Activated naive CD8-positive, alpha-beta T cell treated with anti-CD3 and anti-CD28 coated beads, Interleukin-2, amount 50 U/mL, for 24 hours (primary cell): ENCODE measurements at regions not wholly inside any gene's neighbourhood (a gene's known extent, or its start where the extent isn't known, plus 50 kb on each side); places are given as distances from the start of the nearest gene placed in this dataset.
"Not testable (repeated sequence)": the region's sequence is repeated elsewhere in the genome, so short reads cannot be mapped to it uniquely, and the experiment has no call there.

Source experiments
- ATAC-seq: fragments of 150-1000 bp; cut with Tn5 transposase; one replicate; pipeline ENCODE4 v1.10.0; 2021
- DNase-seq: peaks from one replicate; pipeline ENCODE4 v3.0.0; 2021
- H3K27ac Mint-ChIP-seq: one replicate; pipeline ENCODE4 v1.8.0; 2021; ENCODE audit warnings: mild to moderate bottlenecking, mixed read lengths
- H3K27me3 Mint-ChIP-seq: one replicate; pipeline ENCODE4 v1.8.0; 2021; ENCODE audit warnings: mixed read lengths
- H3K36me3 Mint-ChIP-seq: one replicate; pipeline ENCODE4 v1.8.0; 2021; ENCODE audit warnings: low read depth, mixed read lengths
- H3K4me1 Mint-ChIP-seq: one replicate; pipeline ENCODE4 v1.8.0; 2021; ENCODE audit warnings: mixed read lengths
- H3K4me3 Mint-ChIP-seq: one replicate; pipeline ENCODE4 v1.8.0; 2021; ENCODE audit warnings: mild to moderate bottlenecking, moderate library complexity, mixed read lengths
- H3K9me3 Mint-ChIP-seq: one replicate; pipeline ENCODE4 v1.8.0; 2021; ENCODE audit warnings: mixed read lengths

DNA sequence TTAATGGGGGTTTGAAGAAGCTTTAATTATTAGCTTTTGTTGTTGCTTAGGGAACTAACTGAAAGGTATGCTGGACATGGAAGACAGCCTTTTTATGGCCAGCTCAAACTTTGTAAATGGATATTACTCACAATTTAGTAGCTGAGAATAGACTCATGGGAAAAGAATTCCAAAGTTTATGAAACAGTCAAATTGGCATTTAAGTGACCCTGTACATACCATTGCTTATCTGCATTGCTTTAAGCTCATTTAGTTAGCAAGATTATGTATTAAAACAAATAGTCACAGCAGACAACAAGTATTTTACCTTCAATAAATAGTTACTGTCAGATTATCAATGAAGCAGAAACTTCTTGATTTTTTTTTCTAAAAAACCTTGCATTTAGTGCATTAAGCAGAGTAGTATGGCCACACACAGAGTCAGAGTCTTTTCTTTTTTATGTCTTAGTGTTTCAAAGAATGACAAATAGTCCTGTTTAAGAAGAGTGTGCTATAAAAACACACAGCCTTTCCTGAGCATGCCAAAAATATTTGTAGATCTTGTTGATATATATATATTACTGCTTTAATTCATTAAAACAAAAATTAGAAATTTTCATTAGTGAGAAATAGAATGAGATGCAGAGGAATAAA, 102.2 kb downstream of the TTC6 start:
- Mint-ChIP-seq H3K36me3 (no peaks in the 10 kb centered on the region), H3K9me3 (peaks cover 10% of the 10 kb centered on the region), H3K27me3 (no peaks in the 10 kb centered on the region), H3K27ac (no peak overlapping the region), H3K4me3 (no peak overlapping the region), H3K4me1 (no peaks in the 10 kb centered on the region)
- ATAC-seq (no peak), DNase-seq (no peak)

- ATAC-seq (no peak), DNase-seq (no peak)
- no peaks in the 10 kb centered on the region for H3K36me3 Mint-ChIP-seq
- H3K27me3 Mint-ChIP-seq = no peaks in the 10 kb centered on the region
- peaks cover 2% of the 10 kb centered on the region for H3K9me3 Mint-ChIP-seq
- H3K4me1 Mint-ChIP-seq = no peaks in the 10 kb centered on the region
- H3K27ac Mint-ChIP-seq = no peak overlapping the region
- no peak overlapping the region for H3K4me3 Mint-ChIP-seq
These were observed 103.7 kb downstream of the TTC6 start for GRCh38 chr14:37698840-37699777.

- no peak overlapping the region for H3K27ac Mint-ChIP-seq
- no peaks in the 10 kb centered on the region for H3K36me3 Mint-ChIP-seq
- H3K4me1 Mint-ChIP-seq = no peaks in the 10 kb centered on the region
These were observed 112.3 kb downstream of the TTC6 start for GRCh38 chr14:37707716-37708115.

GRCh38 chr14:37708481-37708880, 113.1 kb downstream of the TTC6 start:
- no peaks in the 10 kb centered on the region for H3K36me3 Mint-ChIP-seq
- H3K4me3 Mint-ChIP-seq = no peak overlapping the region
- H3K4me1 Mint-ChIP-seq = no peaks in the 10 kb centered on the region
- H3K27ac Mint-ChIP-seq = no peak overlapping the region
- DNase-seq (no peak), ATAC-seq (no peak)
- no peaks in the 10 kb centered on the region for H3K27me3 Mint-ChIP-seq
- no peaks in the 10 kb centered on the region for H3K9me3 Mint-ChIP-seq

More at GRCh38 chr14:37707716-37708115, 112.3 kb downstream of the TTC6 start:
- Mint-ChIP-seq H3K4me3 (no peak overlapping the region), H3K9me3 (no peaks in the 10 kb centered on the region), H3K27me3 (no peaks in the 10 kb centered on the region)
- ATAC-seq (no peak), DNase-seq (no peak)

DNA sequence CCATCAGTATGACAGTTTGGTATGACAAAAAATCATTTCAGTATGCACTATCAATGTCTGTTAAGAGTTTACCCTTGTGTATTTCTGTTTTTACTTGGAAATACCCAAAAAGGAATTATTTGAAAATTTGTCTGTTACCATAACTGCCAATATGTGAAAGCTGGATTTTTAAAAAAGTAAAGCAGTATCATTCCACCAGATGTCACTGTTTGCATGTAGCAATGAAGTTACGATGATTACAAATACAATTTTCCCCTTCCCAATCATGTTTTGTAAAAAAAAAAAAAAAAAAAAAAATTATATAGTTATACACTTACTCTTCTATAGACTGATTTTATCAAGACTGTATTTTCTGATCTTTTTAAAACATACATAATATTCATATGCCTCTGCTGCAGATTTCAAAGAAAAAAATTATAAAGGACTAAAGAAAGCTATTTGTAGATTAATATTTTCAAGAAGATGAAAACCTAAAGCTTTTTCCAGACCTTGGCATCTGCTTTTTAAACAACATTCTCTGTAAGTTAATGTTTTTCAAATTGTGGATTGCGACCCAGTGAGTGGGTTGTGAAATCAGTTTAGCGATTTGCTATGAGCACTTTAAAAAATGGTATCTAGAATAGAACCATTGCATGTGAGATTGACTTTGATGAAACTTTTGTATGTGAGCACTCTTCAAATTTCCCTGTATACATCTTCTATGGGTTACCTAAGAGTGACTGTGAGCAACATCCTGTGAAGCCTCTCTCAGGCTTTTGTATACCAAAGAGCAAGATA, 114.2 kb downstream of the TTC6 start:
- H3K4me1 Mint-ChIP-seq = no peaks in the 10 kb centered on the region
- H3K36me3 Mint-ChIP-seq = no peaks in the 10 kb centered on the region
- H3K9me3 Mint-ChIP-seq = no peaks in the 10 kb centered on the region
- no peak overlapping the region for H3K27ac Mint-ChIP-seq
- H3K4me3 Mint-ChIP-seq = no peak overlapping the region
- ATAC-seq = no peak
- no peaks in the 10 kb centered on the region for H3K27me3 Mint-ChIP-seq
- DNase-seq = no peak

- ATAC-seq = no peak
- no peaks in the 10 kb centered on the region for H3K27me3 Mint-ChIP-seq
- no peak overlapping the region for H3K4me3 Mint-ChIP-seq
- no peak for DNase-seq
- H3K9me3 Mint-ChIP-seq = no peaks in the 10 kb centered on the region
- H3K27ac Mint-ChIP-seq = no peak overlapping the region
- no peaks in the 10 kb centered on the region for H3K36me3 Mint-ChIP-seq
- no peaks in the 10 kb centered on the region for H3K4me1 Mint-ChIP-seq
These were observed 116.0 kb downstream of the TTC6 start for GRCh38 chr14:37711356-37711830.

GRCh38 chr14:37711831-37712475, 116.5 kb downstream of the TTC6 start:
- no peak for ATAC-seq
- H3K4me1 Mint-ChIP-seq = no peaks in the 10 kb centered on the region
- H3K36me3 Mint-ChIP-seq = no peaks in the 10 kb centered on the region
- H3K9me3 Mint-ChIP-seq = no peaks in the 10 kb centered on the region
- DNase-seq = no peak
- H3K27me3 Mint-ChIP-seq = no peaks in the 10 kb centered on the region
- no peak overlapping the region for H3K4me3 Mint-ChIP-seq
- no peak overlapping the region for H3K27ac Mint-ChIP-seq

DNA sequence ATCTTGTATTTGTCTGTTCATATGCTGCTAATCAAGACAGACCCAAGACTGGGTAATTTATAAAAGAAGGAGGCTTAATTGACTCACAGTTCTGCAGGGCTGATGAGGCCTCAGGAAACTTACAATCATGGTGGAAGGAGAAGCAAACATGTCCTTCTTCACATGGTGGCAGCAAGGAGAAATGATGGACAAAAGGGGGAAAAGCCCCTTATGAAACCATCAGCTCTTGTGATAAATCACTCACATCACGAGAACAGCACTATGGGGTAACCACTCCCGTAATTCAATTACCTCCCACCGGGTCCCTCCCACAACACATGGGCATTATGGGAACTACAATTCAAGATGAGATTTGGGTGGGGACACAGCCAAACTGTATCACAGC, 117.0 kb downstream of the TTC6 start:
- not testable (repeated sequence) for H3K27me3 Mint-ChIP-seq, H3K4me3 Mint-ChIP-seq, H3K4me1 Mint-ChIP-seq, ATAC-seq, DNase-seq, H3K9me3 Mint-ChIP-seq, H3K36me3 Mint-ChIP-seq, H3K27ac Mint-ChIP-seq

GRCh38 chr14:37712976-37713431, 117.6 kb downstream of the TTC6 start:
- Mint-ChIP-seq H3K4me1 (no peaks in the 10 kb centered on the region), H3K9me3 (no peaks in the 10 kb centered on the region), H3K4me3 (no peak overlapping the region), H3K27ac (no peak overlapping the region), H3K36me3 (no peaks in the 10 kb centered on the region), H3K27me3 (no peaks in the 10 kb centered on the region)
- ATAC-seq = no peak
- DNase-seq = no peak

DNA sequence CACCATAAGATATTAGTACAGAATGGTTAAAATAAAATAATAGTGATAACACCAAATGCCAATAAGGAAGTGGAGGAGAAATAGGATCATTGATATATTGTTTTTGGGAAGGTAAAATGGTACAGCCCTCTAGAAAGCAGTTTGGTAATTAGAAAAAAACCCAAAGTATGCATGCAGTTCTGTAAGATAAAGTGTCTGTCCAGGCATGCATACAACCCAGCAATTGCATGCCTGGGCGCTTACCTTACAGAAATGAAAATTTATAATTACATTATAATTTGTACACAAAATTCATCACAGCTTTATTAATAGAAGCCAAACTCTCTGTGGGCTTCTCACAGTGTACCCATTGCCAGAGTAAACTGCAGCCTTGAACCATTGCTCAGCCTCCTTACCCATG, 124.7 kb downstream of the TTC6 start:
- no peak overlapping the region for H3K4me3 Mint-ChIP-seq
- no peaks in the 10 kb centered on the region for H3K9me3 Mint-ChIP-seq
- no peaks in the 10 kb centered on the region for H3K27me3 Mint-ChIP-seq
- H3K36me3 Mint-ChIP-seq = no peaks in the 10 kb centered on the region
- no peak overlapping the region for H3K27ac Mint-ChIP-seq
- no peak for ATAC-seq
- DNase-seq = no peak
- H3K4me1 Mint-ChIP-seq = no peaks in the 10 kb centered on the region

GRCh38 chr14:37721976-37722659, 126.7 kb downstream of the TTC6 start:
- Mint-ChIP-seq H3K4me1 (no peaks in the 10 kb centered on the region), H3K36me3 (no peaks in the 10 kb centered on the region), H3K4me3 (no peak overlapping the region), H3K27me3 (no peaks in the 10 kb centered on the region), H3K27ac (no peak overlapping the region), H3K9me3 (no peaks in the 10 kb centered on the region)
- no peak for DNase-seq
- no peak for ATAC-seq

GRCh38 chr14:37723515-37723914, 128.1 kb downstream of the TTC6 start:
- H3K27ac Mint-ChIP-seq = no peak overlapping the region
- no peaks in the 10 kb centered on the region for H3K27me3 Mint-ChIP-seq
- no peaks in the 10 kb centered on the region for H3K4me1 Mint-ChIP-seq
- no peaks in the 10 kb centered on the region for H3K36me3 Mint-ChIP-seq
- H3K9me3 Mint-ChIP-seq = no peaks in the 10 kb centered on the region
- no peak for ATAC-seq
- DNase-seq = no peak
- H3K4me3 Mint-ChIP-seq = no peak overlapping the region

GRCh38 chr14:37726708-37727107, 131.3 kb downstream of the TTC6 start:
- Mint-ChIP-seq H3K4me3 (no peak overlapping the region), H3K4me1 (no peaks in the 10 kb centered on the region), H3K9me3 (peaks cover 4% of the 10 kb centered on the region), H3K27ac (no peak overlapping the region), H3K27me3 (no peaks in the 10 kb centered on the region), H3K36me3 (no peaks in the 10 kb centered on the region)
- DNase-seq = no peak
- no peak for ATAC-seq

DNA sequence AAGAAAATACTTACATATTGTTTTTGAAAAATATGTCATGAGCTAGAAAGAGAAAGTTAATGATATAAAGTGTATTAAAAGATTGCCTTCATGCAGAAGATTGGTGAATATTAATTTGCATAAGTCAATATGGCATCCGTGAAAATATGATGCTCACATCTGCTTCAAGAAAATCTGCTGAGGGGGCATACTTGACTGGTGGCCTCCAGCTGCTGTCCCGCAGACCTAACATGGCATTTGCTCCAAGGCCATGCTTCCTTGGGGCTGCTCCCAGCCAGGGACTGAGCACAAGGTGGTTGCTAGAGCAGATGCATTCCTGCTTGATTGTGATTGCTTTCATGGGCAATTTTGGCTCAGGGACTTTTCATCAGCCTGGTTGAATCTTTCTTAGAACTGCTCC, 133.8 kb downstream of the TTC6 start:
- Mint-ChIP-seq H3K36me3 (no peaks in the 10 kb centered on the region), H3K27me3 (no peaks in the 10 kb centered on the region), H3K4me3 (no peak overlapping the region), H3K4me1 (no peaks in the 10 kb centered on the region), H3K9me3 (peaks cover 4% of the 10 kb centered on the region), H3K27ac (no peak overlapping the region)
- DNase-seq (no peak), ATAC-seq (no peak)
